GM06990 (cell line): ENCODE measurements at regions not wholly inside any gene's neighbourhood (a gene's known extent, or its start where the extent isn't known, plus 50 kb on each side); places are given as distances from the start of the nearest gene placed in this dataset.

Source experiments
- DNase-seq: peaks from one replicate; pipeline ENCODE4 v3.0.0-alpha.2; 2011; ENCODE audit not compliant: insufficient read length; ENCODE audit errors: extremely low read depth
- H3K27me3 ChIP-seq: replicated peaks from 2 replicates; pipeline ENCODE4 v1.6.0; 2011; ENCODE audit warnings: low read length; ENCODE audit not compliant: control insufficient read depth, insufficient read depth
- H3K36me3 ChIP-seq: 2 replicates; pipeline ENCODE4 v1.5.1; 2011; ENCODE audit warnings: low read length; ENCODE audit not compliant: control insufficient read depth, insufficient read depth
- H3K4me3 ChIP-seq: replicated peaks from 2 replicates; pipeline ENCODE4 v1.5.1; 2011; ENCODE audit warnings: low read depth, mild to moderate bottlenecking, control low read depth, low read length
- CTCF ChIP-seq: IDR thresholded peaks from 2 replicates; pipeline ENCODE4 v1.5.1; 2011; ENCODE audit warnings: low read length, control low read depth, mild to moderate bottlenecking, inconsistent platforms; ENCODE audit not compliant: insufficient read depth, poor library complexity, severe bottlenecking

GRCh38 chr2:195507447-195508138 is 149.4 kb upstream of the SLC39A10 start:
- H3K27me3 ChIP-seq = no peaks in the 10 kb centered on the region
- no peak for TF ChIP-seq CTCF
- H3K4me3 ChIP-seq = no peak overlapping the region
- DNase-seq = no peak
- no peaks in the 10 kb centered on the region for H3K36me3 ChIP-seq

- TF ChIP-seq CTCF = no peak
- Histone ChIP-seq H3K36me3 (no peaks in the 10 kb centered on the region), H3K4me3 (no peak overlapping the region), H3K27me3 (no peaks in the 10 kb centered on the region)
- DNase-seq = peak; percentile 46
Observed at GRCh38 chr2:195505701-195506100, 151.3 kb upstream of the SLC39A10 start.

- Histone ChIP-seq H3K36me3 (no peaks in the 10 kb centered on the region), H3K4me3 (no peak overlapping the region), H3K27me3 (no peaks in the 10 kb centered on the region)
- TF ChIP-seq CTCF = no peak
- DNase-seq = no peak
Observed at GRCh38 chr2:195503208-195503607, 153.8 kb upstream of the SLC39A10 start.

- Histone ChIP-seq H3K36me3 (no peaks in the 10 kb centered on the region), H3K4me3 (no peak overlapping the region), H3K27me3 (no peaks in the 10 kb centered on the region)
- no peak for DNase-seq
- no peak for TF ChIP-seq CTCF
Observed at GRCh38 chr2:195501746-195502145, 155.3 kb upstream of the SLC39A10 start.

- TF ChIP-seq CTCF = no peak
- DNase-seq = no peak
- Histone ChIP-seq H3K27me3 (no peaks in the 10 kb centered on the region), H3K36me3 (no peaks in the 10 kb centered on the region), H3K4me3 (no peak overlapping the region)
Observed at GRCh38 chr2:195500879-195501278, 156.1 kb upstream of the SLC39A10 start.
